GM19463 (cell line): ENCODE measurements at regions not wholly inside any gene's neighbourhood (a gene's known extent, or its start where the extent isn't known, plus 50 kb on each side); places are given as distances from the start of the nearest gene placed in this dataset.

Experiments used
- ATAC-seq: cut with Tn5 transposase; IDR thresholded peaks from one replicate; pipeline ENCODE4 v1.9.1; 2021; ENCODE audit warnings: mild to moderate bottlenecking, moderate library complexity; ENCODE audit not compliant: unreplicated experiment

GRCh38 chr5:117060099-117060498, 485.5 kb upstream of the SEMA6A start:
- ATAC-seq: no peak

DNA sequence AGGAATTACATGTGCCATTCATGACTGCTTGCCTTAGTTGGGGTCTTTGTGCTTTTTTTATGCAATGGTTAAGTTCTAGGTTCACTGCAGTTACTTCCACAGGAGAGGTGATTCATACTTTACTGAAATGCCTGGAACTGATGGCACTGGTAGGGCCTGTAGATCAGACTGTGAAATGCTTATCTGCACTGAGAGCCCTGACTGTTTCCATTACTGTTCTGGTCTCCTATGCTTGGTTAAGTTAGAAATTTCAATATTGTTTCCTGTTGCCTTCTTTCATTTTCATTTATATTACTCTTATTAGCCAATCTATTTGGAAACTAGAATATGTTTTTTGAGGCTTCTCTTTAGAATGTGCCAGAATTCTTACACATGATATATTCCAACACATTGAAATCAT, 484.1 kb upstream of the SEMA6A start:
- no peak for ATAC-seq

DNA sequence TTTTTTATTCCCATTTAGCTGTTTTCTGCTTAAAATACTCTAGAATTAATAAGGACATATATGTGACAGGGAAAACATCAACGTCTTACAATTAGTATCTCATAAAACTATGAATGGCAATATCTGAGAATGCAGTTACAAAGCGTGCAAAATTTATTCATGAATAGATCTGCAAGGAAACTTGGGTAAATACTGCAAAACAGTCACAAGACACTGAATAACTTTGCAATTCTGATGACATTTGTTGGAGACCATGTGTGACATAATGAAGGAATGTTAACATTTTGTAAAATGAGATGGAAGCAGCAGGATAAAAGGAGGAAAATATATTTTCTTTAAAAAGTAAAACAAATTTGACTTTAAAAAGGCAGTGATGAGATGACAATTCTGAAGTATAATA, 480.9 kb upstream of the SEMA6A start:
- ATAC-seq: no peak

- no peak for ATAC-seq
These were observed 480.3 kb upstream of the SEMA6A start for GRCh38 chr5:117054911-117055310.

DNA sequence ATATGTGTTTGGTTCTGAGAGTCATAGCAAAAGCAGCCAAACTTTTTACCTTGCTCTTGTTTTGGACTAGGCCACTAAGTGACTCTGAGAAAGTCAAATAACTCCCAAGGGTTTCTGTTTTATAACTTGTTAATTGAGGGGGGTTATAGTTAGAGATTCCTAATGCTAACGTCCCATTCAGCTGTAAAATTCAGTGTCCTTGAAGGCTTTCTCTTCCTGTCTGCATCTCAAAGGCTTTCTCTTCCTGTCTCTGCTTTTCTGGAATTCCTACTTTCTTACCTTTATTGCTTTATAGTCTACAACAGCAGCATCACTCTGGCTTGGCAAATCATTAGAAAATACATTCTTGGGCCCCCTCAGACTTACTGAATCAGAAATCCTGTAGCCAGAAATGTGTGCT, 479.5 kb upstream of the SEMA6A start:
- ATAC-seq: no peak

DNA sequence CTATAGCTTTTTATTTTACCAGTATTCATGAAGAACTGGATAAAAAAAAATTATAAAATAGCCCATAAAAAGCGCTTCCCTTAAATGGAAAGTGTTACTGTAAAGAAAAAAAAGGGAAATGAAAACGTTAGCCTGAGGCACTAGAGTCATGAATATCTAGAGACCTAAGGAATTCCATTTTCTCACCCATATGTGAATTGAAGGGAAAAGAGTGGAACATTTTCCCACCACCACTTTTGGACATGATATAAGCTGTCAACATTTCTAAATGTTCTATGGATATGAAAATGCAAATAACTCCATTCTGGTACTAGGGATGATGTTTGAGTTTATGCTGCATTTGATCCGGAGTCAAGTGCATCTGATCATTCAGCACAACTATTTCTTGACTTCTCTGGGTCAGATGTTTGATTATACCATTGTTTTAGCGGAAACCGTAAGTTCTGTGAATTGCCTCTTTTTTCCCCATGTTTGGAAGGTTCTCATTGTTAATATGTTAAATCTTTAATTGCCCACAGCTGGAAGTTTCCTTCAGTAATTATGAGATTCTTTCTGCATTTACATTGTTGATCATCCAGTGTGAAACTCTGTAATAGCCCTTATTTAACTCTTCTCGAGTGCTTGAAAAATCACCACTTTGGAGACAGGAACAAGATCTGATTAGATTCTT, 467.4 kb upstream of the SEMA6A start:
- ATAC-seq: no peak

GRCh38 chr5:117039035-117039434, 464.4 kb upstream of the SEMA6A start:
- ATAC-seq: no peak

GRCh38 chr5:117027384-117027783, 452.8 kb upstream of the SEMA6A start:
- ATAC-seq: no peak

DNA sequence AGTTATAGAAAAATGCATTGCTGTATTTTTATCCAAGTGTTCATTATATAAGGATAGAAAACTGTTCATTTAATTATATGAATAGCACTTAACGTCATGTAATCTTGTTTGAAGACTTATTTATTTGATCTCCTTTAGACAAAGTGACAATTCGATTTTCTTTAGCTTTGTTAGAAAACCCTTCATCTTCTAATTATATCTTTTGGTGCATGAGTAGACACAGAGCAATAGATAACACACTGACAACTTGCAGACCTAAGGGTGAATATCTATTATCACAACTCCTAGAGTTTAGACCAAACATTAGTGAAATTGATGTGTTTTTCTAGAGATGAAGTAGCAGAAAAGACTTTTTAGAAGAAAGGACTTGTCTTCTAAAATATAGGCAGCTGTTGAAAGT, 446.4 kb upstream of the SEMA6A start:
- no peak for ATAC-seq

GRCh38 chr5:117013280-117013877, 438.8 kb upstream of the SEMA6A start:
- no peak for ATAC-seq

GRCh38 chr5:117010574-117010973, 436.0 kb upstream of the SEMA6A start:
- ATAC-seq: no peak

DNA sequence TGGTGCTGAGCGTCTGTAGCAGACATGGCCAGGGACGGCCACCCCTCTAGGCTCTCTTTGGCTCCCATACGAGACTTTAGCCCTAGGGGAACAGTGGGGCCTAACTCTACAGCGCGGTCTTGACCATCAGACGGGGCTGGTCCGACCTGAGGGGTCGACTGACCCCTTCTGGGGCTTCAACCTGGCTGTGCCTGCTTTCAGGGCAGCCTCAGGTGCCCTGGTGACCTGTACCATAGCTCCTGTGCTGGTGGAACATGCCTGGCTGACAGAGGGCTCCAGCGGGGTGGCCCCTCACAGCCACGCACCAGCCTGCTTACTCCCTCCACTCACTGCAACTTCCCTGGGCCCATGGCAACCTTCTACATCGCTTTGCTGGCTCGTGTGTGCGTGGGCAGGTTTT, 423.4 kb upstream of the SEMA6A start:
- no peak for ATAC-seq

GRCh38 chr5:116992681-116993080, 418.1 kb upstream of the SEMA6A start:
- ATAC-seq: no peak

DNA sequence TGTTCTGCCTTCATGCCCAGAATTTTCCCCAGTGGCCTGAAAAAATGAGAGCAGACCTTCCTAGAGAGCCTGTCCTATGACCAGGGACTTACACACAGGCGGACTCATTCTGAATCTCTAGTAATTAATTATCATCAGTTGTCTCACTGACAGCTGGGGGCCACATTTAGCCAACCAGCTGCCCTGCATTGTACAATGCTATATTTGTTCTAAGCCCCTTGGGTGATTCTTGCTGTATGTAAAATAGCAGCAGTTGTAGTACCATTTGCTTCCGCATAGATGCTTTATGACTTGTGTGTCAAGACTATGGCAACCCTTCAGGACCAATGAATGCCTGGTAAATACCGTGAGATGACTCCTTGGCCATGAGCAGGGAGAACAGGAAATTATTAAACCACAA, 415.4 kb upstream of the SEMA6A start:
- ATAC-seq: no peak

DNA sequence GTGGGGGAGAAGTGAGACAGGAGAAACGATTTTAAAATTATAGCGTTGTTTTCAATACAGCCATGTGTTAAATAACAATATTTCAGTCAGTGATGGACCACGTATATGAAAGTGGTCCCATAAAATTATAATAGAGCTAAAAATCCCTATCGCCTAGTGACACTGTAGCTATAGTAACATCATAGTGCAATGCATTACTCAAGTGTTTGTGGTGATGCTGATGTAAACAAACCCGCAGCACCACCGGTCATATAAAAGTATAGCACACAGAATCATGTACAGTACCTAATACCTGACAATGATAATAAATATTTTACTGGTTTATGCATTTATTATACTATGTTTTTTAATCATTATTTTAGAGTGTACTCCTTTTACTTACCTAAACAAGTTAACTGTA, 407.4 kb upstream of the SEMA6A start:
- no peak for ATAC-seq

DNA sequence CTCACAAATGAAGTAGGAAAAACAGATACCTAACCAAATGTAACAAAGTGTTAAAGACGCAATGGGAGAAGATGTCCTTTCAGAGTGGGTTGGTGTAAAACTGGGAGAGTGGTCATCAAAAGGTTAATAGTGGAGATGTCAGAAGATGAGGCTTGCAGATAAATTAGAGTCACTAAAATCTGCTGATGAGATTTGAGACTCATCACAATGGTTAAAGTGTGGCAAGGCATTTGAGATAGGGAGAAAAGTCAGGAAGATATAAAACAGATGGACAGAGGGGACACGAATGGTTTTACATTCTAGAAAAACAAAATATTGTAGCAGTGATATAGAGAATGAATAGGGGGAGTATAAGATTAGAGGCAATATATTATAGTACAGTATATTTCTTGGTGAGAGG, 406.0 kb upstream of the SEMA6A start:
- ATAC-seq: no peak

GRCh38 chr5:116976767-116977166, 402.1 kb upstream of the SEMA6A start:
- ATAC-seq: no peak

- no peak for ATAC-seq
These were observed 396.5 kb upstream of the SEMA6A start for GRCh38 chr5:116971131-116971530.

- ATAC-seq: no peak
These were observed 395.7 kb upstream of the SEMA6A start for GRCh38 chr5:116970318-116970717.

GRCh38 chr5:116964438-116964837, 389.8 kb upstream of the SEMA6A start:
- no peak for ATAC-seq

DNA sequence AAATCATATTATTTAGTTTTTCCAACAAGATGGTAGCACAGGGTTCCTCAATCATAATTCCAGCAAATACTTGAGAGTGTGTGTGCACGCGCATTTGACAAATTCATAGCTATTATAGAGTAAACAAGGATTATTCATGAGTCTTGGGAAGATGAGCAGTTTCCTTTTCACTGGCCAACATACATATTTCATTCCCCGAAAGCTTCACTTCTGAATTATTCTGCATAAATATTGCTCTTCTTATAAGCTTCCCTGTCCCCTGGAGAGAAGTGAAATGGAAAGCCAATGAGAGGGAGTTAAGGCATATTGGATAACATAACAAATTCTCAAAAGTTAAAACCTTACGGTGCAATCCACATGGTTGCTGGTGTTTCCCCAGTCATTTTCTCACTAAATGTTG, 386.4 kb upstream of the SEMA6A start:
- no peak for ATAC-seq

- ATAC-seq: peak; percentile 72
These were observed 385.2 kb upstream of the SEMA6A start for GRCh38 chr5:116959843-116960242.
